ENCODE measurements at regions not wholly inside any gene's neighbourhood (a gene's known extent, or its start where the extent isn't known, plus 50 kb on each side); places are given as distances from the start of the nearest gene placed in this dataset.

GRCh38 chr13:90541346-90541745 lies 806.1 kb upstream of the MIR17HG start:
- no peak overlapping the region for H4K5ac ChIP-seq (ENCODE audit: low read depth, low read length)
- H2BK20ac ChIP-seq (ENCODE audit: low read depth, low read length): no peak overlapping the region
- TF ChIP-seq CEBPB (IDR thresholded peaks at IDR 0.05; ENCODE audit: low read depth, low read length): no peak
- TF ChIP-seq CTCF (conservative IDR thresholded peaks at IDR 0.05; ENCODE audit: low read depth, low read length): no peak
- TF ChIP-seq RFX5 (IDR thresholded peaks at IDR 0.05; ENCODE audit: low read depth, low read length): no peak
- TF ChIP-seq NFE2L2 (IDR thresholded peaks at IDR 0.05; ENCODE audit: low read depth, low read length): no peak
- TF ChIP-seq BHLHE40 (IDR thresholded peaks at IDR 0.05; ENCODE audit: low read depth, low read length): no peak
- no peak for TF ChIP-seq RAD21 (IDR thresholded peaks at IDR 0.05; ENCODE audit: low read length)
- DNase-seq (no peak), ATAC-seq (ENCODE audit: low read depth) (no peak)
- BruUV-seq (replicated peaks): no TSS peak
- no peak overlapping the region for H2AK9ac ChIP-seq (replicated peaks; ENCODE audit: low read depth, low read length, poor library complexity)
- H3K4me1 ChIP-seq (ENCODE audit: control insufficient read depth, insufficient read depth, low read length): no peaks in the 10 kb centered on the region
- no peaks in the 10 kb centered on the region for H3K79me1 ChIP-seq (ENCODE audit: low read depth in 1 of 2, low read length in 2 of 2)
- H2AK5ac ChIP-seq (ENCODE audit: low read depth, low read length): no peak overlapping the region
- H3K4ac ChIP-seq (ENCODE audit: low read depth, low read length): no peak overlapping the region
- H3K36me3 ChIP-seq (ENCODE audit: control insufficient read depth, insufficient read depth, low read length): no peaks in the 10 kb centered on the region
- H3K27ac ChIP-seq (ENCODE audit: insufficient read depth, low read length): no peak overlapping the region
- no peak overlapping the region for H3K14ac ChIP-seq (replicated peaks; ENCODE audit: low read depth, low read length)
- in situ Hi-C loops (cut with MboI; ENCODE audit: low sequenced_read_pairs) (no loop called here), intact Hi-C loops (cut with micrococcal nuclease) (no loop called here), dilution Hi-C loops (cut with HindIII; ENCODE audit: low sequenced_read_pairs, unreplicated experiment) (no loop called here)
- no peak overlapping the region for H3K9ac ChIP-seq (ENCODE audit: low read depth, low read length)
- no peak overlapping the region for H3K18ac ChIP-seq (ENCODE audit: low read depth, low read length)
- no peaks in the 10 kb centered on the region for H3K9me1 ChIP-seq (ENCODE audit: insufficient read depth, low read length)
- H4K8ac ChIP-seq (ENCODE audit: low read depth in 2 of 2, low read length in 2 of 2): no peak overlapping the region
- ChIA-PET POLR2A (ENCODE audit: unreplicated experiment) (no interaction called here), CTCF (no interaction called here)
- H4K91ac ChIP-seq (ENCODE audit: insufficient read depth, low read depth, low read length): no peak overlapping the region
- H3K56ac ChIP-seq (ENCODE audit: extremely low read depth, insufficient read depth, low read length): no peak overlapping the region
- H3K4me2 ChIP-seq (ENCODE audit: low read depth, low read length): no peak overlapping the region
- H2BK5ac ChIP-seq (ENCODE audit: low read depth, low read length, poor library complexity, severe bottlenecking): no peak overlapping the region
- H2AFZ ChIP-seq (replicated peaks; ENCODE audit: low read length, poor library complexity): no peak overlapping the region
- no peak overlapping the region for H2BK120ac ChIP-seq (ENCODE audit: low read depth, low read length)
- H3K9me3 ChIP-seq (ENCODE audit: control insufficient read depth, insufficient read depth, low read length): no peaks in the 10 kb centered on the region
- no peak overlapping the region for H3K23ac ChIP-seq (ENCODE audit: low read depth, low read length)
- no peak overlapping the region for H2BK15ac ChIP-seq (ENCODE audit: low read depth, low read length)
- no peaks in the 10 kb centered on the region for H3K27me3 ChIP-seq (ENCODE audit: control insufficient read depth, insufficient read depth, low read length)
- H4K20me1 ChIP-seq (ENCODE audit: insufficient read depth, low read length): no peaks in the 10 kb centered on the region
- H3K4me3 ChIP-seq (ENCODE audit: insufficient read depth, low read depth, low read length): no peak overlapping the region

Data from IMR-90 (cell line).